ENCODE measurements at regions not wholly inside any gene's neighbourhood (a gene's known extent, or its start where the extent isn't known, plus 50 kb on each side); places are given as distances from the start of the nearest gene placed in this dataset.

DNA sequence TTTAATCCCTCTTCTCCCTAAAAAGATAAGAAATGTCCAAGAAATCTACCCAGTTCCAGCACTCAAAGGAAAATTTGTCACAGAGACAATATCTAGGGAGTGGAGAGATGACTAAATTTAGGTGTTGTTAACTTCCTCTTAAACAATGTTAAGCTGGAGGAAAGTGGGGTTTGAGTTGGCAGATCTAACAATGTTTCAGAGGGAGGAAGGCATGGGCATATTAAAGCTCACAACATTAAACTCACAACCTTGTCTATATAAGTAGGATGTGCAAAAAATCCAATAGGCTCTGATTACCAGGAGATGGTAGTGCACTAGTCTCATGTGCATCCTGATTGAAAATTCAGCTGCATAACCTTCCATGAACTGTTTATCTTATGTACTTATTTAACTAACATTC, 190.1 kb downstream of the BARHL2 start (continued):
- TF ChIP-seq, protein P1, sequence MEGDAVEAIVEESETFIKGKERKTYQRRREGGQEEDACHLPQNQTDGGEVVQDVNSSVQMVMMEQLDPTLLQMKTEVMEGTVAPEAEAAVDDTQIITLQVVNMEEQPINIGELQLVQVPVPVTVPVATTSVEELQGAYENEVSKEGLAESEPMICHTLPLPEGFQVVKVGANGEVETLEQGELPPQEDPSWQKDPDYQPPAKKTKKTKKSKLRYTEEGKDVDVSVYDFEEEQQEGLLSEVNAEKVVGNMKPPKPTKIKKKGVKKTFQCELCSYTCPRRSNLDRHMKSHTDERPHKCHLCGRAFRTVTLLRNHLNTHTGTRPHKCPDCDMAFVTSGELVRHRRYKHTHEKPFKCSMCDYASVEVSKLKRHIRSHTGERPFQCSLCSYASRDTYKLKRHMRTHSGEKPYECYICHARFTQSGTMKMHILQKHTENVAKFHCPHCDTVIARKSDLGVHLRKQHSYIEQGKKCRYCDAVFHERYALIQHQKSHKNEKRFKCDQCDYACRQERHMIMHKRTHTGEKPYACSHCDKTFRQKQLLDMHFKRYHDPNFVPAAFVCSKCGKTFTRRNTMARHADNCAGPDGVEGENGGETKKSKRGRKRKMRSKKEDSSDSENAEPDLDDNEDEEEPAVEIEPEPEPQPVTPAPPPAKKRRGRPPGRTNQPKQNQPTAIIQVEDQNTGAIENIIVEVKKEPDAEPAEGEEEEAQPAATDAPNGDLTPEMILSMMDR (IDR thresholded peaks at IDR 0.05) = no peak

DNA sequence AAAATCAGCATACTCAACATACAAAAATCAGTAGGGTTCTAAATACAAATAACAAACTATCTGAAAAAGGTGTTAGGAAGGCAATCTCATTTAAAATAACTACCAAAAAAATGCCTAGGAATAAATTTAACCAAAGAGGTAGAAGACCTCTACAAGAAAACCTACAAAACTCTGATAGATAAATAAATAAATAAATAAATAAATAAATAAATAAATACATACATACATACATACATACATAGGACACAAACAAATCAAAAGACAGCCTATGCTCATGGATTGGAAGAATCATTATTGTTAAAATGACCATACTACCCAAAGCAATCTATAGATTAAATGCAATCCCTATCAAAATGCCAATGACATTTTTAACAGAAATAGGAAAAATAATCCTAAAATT, 194.7 kb downstream of the BARHL2 start:
- FAIRE-seq (no peak), ATAC-seq (no peak), DNase-seq (ENCODE audit: low read depth in 1 of 2, low spot score in 1 of 2) (no peak)
- Histone ChIP-seq H3K9me3 (no peaks in the 10 kb centered on the region), H3K27ac (no peak overlapping the region), H3K4me2 (no peak overlapping the region), H3K4me3 (no peak overlapping the region), H3K4me1 (no peaks in the 10 kb centered on the region)
- CTCF ChIA-PET = no interaction called here
- POLR2A ChIA-PET = no interaction called here
- TF ChIP-seq, protein P2, sequence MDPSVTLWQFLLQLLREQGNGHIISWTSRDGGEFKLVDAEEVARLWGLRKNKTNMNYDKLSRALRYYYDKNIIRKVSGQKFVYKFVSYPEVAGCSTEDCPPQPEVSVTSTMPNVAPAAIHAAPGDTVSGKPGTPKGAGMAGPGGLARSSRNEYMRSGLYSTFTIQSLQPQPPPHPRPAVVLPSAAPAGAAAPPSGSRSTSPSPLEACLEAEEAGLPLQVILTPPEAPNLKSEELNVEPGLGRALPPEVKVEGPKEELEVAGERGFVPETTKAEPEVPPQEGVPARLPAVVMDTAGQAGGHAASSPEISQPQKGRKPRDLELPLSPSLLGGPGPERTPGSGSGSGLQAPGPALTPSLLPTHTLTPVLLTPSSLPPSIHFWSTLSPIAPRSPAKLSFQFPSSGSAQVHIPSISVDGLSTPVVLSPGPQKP (IDR thresholded peaks at IDR 0.05; ENCODE audit: low read depth, low read length) = no peak
- no peak for TF ChIP-seq SMC3 (IDR thresholded peaks at IDR 0.05)
- TF ChIP-seq RFX5 (IDR thresholded peaks at IDR 0.05) = no peak
- TF ChIP-seq CEBPB (IDR thresholded peaks at IDR 0.05) = no peak

DNA sequence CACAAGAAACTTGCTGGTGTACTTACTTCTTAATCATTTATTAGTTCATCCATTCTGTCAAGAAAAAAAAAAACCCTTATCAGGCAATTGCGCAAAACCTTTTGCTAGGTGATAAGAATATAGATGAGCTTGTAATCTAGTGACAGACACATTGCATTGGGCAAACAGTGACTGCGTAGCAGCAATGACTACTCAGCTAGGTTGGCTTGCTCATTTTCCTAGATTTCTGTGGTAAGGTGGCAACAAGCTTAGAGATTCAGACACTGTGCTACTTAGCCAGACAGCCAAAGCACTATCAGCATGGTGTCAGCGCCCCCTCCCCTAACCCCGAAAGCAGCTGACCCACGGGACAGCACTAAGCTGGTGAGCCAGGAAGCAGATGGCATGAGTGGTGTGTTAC, 203.1 kb downstream of the BARHL2 start:
- CTCF ChIA-PET = no interaction called here
- 11% methylated on average over 5 of the region's 5 CpGs for WGBS (ENCODE audit: missing lambda C conversion rate)
- TF ChIP-seq MYC (IDR thresholded peaks at IDR 0.05; ENCODE audit: borderline replicate concordance, low read length) (no peak), BHLHE40 (IDR thresholded peaks at IDR 0.05; ENCODE audit: low read depth, low read length) (no peak), NPAS2 (CRISPR knock-in tag; IDR thresholded peaks at IDR 0.05; ENCODE audit: borderline replicate concordance) (no peak), RCOR1 (IDR thresholded peaks at IDR 0.05; ENCODE audit: low read depth, low read length) (no peak), SREBF2 (IDR thresholded peaks at IDR 0.05) (no peak), SMC3 (IDR thresholded peaks at IDR 0.05) (no peak)
- TF ChIP-seq, protein P3, sequence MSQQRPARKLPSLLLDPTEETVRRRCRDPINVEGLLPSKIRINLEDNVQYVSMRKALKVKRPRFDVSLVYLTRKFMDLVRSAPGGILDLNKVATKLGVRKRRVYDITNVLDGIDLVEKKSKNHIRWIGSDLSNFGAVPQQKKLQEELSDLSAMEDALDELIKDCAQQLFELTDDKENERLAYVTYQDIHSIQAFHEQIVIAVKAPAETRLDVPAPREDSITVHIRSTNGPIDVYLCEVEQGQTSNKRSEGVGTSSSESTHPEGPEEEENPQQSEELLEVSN (IDR thresholded peaks at IDR 0.05; ENCODE audit: borderline replicate concordance, low read depth) = no peak
- TF ChIP-seq, protein P1 (IDR thresholded peaks at IDR 0.05) = no peak
- TF ChIP-seq, protein P4, sequence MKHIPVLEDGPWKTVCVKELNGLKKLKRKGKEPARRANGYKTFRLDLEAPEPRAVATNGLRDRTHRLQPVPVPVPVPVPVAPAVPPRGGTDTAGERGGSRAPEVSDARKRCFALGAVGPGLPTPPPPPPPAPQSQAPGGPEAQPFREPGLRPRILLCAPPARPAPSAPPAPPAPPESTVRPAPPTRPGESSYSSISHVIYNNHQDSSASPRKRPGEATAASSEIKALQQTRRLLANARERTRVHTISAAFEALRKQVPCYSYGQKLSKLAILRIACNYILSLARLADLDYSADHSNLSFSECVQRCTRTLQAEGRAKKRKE (CRISPR knock-in tag; IDR thresholded peaks at IDR 0.05; ENCODE audit: low read depth) = no peak
- TF ChIP-seq, protein P5, sequence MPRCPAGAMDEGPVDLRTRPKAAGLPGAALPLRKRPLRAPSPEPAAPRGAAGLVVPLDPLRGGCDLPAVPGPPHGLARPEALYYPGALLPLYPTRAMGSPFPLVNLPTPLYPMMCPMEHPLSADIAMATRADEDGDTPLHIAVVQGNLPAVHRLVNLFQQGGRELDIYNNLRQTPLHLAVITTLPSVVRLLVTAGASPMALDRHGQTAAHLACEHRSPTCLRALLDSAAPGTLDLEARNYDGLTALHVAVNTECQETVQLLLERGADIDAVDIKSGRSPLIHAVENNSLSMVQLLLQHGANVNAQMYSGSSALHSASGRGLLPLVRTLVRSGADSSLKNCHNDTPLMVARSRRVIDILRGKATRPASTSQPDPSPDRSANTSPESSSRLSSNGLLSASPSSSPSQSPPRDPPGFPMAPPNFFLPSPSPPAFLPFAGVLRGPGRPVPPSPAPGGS (IDR thresholded peaks at IDR 0.05) = no peak
- FAIRE-seq = no peak
- no peak overlapping the region for H3K4me3 ChIP-seq
- no peaks in the 10 kb centered on the region for H3K9me3 ChIP-seq
- H3K27ac ChIP-seq = no peak overlapping the region
- no peak for ATAC-seq
- DNase-seq (ENCODE audit: low read depth in 1 of 2, low spot score in 1 of 2) = no peak
- no peak overlapping the region for H3K4me2 ChIP-seq
- H3K4me1 ChIP-seq = no peaks in the 10 kb centered on the region
- POLR2A ChIA-PET = no interaction called here
